Endothelial cell of umbilical vein (primary cell): ENCODE measurements at regions not wholly inside any gene's neighbourhood (a gene's known extent, or its start where the extent isn't known, plus 50 kb on each side); places are given as distances from the start of the nearest gene placed in this dataset.

Experiments used
- BruUV-seq: library from RNA; stranded (reverse); fragments of 400-500 nt; replicated peaks from 2 replicates; lab custom pipeline; 2021; lab: Mats Ljungman, UMichigan
- CTCF ChIA-PET: fragments of 300-600, 350-600 bp; sonication (Branson Sonifier 250); formaldehyde crosslinking; loops from one replicate; lab custom pipeline; 2021; ENCODE audit warnings: antibody characterized with exemption, inconsistent platforms; lab: Charles Lee
- POLR2A ChIA-PET: fragments of 300-600, 350-600 bp; sonication (Branson Sonifier 250); formaldehyde crosslinking; loops from one replicate; lab custom pipeline; 2021; ENCODE audit warnings: antibody characterized with exemption, inconsistent platforms; lab: Charles Lee
- DNase-seq: peaks from one replicate; pipeline ENCODE4 v3.0.0-alpha.2; 2011; ENCODE audit warnings: low read depth, low spot score
- FAIRE-seq: peaks from 2 replicates; lab custom pipeline; 2011; peaks lifted over from hg19 to GRCh38; lab: Jason Lieb, UNC
- H2AFZ ChIP-seq: 2 replicates; pipeline ENCODE4 v1.6.0; 2012; ENCODE audit warnings: low read depth, low read length, control low read depth, inconsistent platforms
- H3K27ac ChIP-seq: 2 replicates; pipeline ENCODE4 v1.5.1; 2011; ENCODE audit warnings: low read depth, mild to moderate bottlenecking, control low read depth, low read length, moderate library complexity; ENCODE audit not compliant: insufficient read depth
- H3K27me3 ChIP-seq, 2 experiments: 2 replicates each; pipeline versions ENCODE4 v1.6.0 to v1.6.1; 2011; ENCODE audit warnings: low read length in 2 of 2, mixed read lengths in 1 of 2; ENCODE audit not compliant: control insufficient read depth in 2 of 2, insufficient read depth in 2 of 2
- H3K36me3 ChIP-seq, 2 experiments: 2 replicates in 1 of 2; 3 replicates in 1 of 2; pipeline ENCODE4 v1.5.1; 2011; ENCODE audit warnings: low read length in 2 of 2, mild to moderate bottlenecking in 1 of 2, moderate library complexity in 1 of 2; ENCODE audit not compliant: control insufficient read depth in 2 of 2, insufficient read depth in 2 of 2; ENCODE audit errors: extremely low read depth in 1 of 2
- H3K4me1 ChIP-seq: 3 replicates; pipeline ENCODE4 v1.5.1; 2011; ENCODE audit warnings: mild to moderate bottlenecking, low read length; ENCODE audit not compliant: control insufficient read depth, insufficient read depth; ENCODE audit errors: extremely low read depth
- H3K4me2 ChIP-seq: 2 replicates; pipeline ENCODE4 v1.6.1; 2011; ENCODE audit warnings: low read length, control low read depth, mixed read lengths; ENCODE audit not compliant: insufficient read depth
- H3K4me3 ChIP-seq, 3 experiments: fragments of 200-600 bp in 1 of 3; sonication (generic), shearing (Covaris generic) in 1 of 3; replicated peaks in 1 of 3; 2 replicates each; pipeline ENCODE4 v1.5.1; 2011 to 2016; ENCODE audit warnings: control low read depth in 3 of 3, low read length in 3 of 3, mild to moderate bottlenecking in 2 of 3, inconsistent platforms in 1 of 3, low read depth in 1 of 3, moderate library complexity in 1 of 3; ENCODE audit not compliant: insufficient read depth in 1 of 3
- H3K79me2 ChIP-seq: 2 replicates; pipeline ENCODE4 v1.6.0; 2012; ENCODE audit warnings: low read length, inconsistent platforms; ENCODE audit not compliant: control insufficient read depth, insufficient read depth
- H3K9ac ChIP-seq: replicated peaks from 2 replicates; pipeline ENCODE3; 2011; ENCODE audit warnings: low read length, control low read depth; ENCODE audit not compliant: insufficient read depth; ENCODE audit errors: extremely low read depth
- H3K9me1 ChIP-seq: replicated peaks from 3 replicates; pipeline ENCODE4 v1.6.0; 2011; ENCODE audit warnings: mild to moderate bottlenecking, low read length; ENCODE audit not compliant: control insufficient read depth, insufficient read depth; ENCODE audit errors: extremely low read depth
- H3K9me3 ChIP-seq: replicated peaks from 2 replicates; pipeline ENCODE4 v1.5.1; 2012; ENCODE audit warnings: low read length, inconsistent platforms; ENCODE audit not compliant: control insufficient read depth, insufficient read depth
- H4K20me1 ChIP-seq: replicated peaks from 2 replicates; pipeline ENCODE3; 2011; ENCODE audit warnings: mild to moderate bottlenecking, low read length; ENCODE audit not compliant: control insufficient read depth, insufficient read depth; ENCODE audit errors: extremely low read depth
- EZH2 ChIP-seq: IDR thresholded peaks from 2 replicates; pipeline ENCODE4 v1.6.1; 2012; ENCODE audit warnings: borderline replicate concordance, low read depth, mild to moderate bottlenecking, moderate library complexity, low read length, inconsistent platforms; ENCODE audit not compliant: severe bottlenecking
- FOS ChIP-seq: IDR thresholded peaks from 2 replicates; pipeline ENCODE4 v1.6.1; 2011; ENCODE audit warnings: mild to moderate bottlenecking, low read length, moderate library complexity, borderline replicate concordance; ENCODE audit not compliant: insufficient read depth
- GATA2 ChIP-seq: IDR thresholded peaks from 2 replicates; pipeline ENCODE4 v1.7.0; 2011; ENCODE audit warnings: low read depth, mild to moderate bottlenecking, moderate library complexity, mixed read lengths, low read length; ENCODE audit not compliant: insufficient read length, insufficient read depth
- JUN ChIP-seq: IDR thresholded peaks from 2 replicates; pipeline ENCODE4 v1.6.1; 2011; ENCODE audit warnings: borderline replicate concordance, low read depth; ENCODE audit not compliant: insufficient read length, insufficient read depth
- MYC ChIP-seq: IDR thresholded peaks from one replicate; pipeline ENCODE4 v1.6.1; 2011; ENCODE audit warnings: mild to moderate bottlenecking, low read depth, low read length
- POLR2A ChIP-seq: IDR thresholded peaks from 2 replicates; pipeline ENCODE4 v1.6.1; 2012; ENCODE audit warnings: low read depth, mild to moderate bottlenecking, control low read depth, low read length
- POLR2AphosphoS5 ChIP-seq: IDR thresholded peaks from 2 replicates; pipeline ENCODE4 v1.6.1; 2012; ENCODE audit warnings: low read depth, mild to moderate bottlenecking, control low read depth, low read length, moderate library complexity; ENCODE audit not compliant: insufficient read depth
- dilution Hi-C: fragments of 300-500 bp; cut with MboI; formaldehyde crosslinking; loops from one replicate; pipeline ENCODE4 v1.15.0; 2019; ENCODE audit warnings: low sequenced_read_pairs; ENCODE audit not compliant: extremely low pct_ligation_motif_present
- intact Hi-C: fragments of 100-400 bp; cut with micrococcal nuclease; formaldehyde crosslinking; loops from one replicate; pipeline ENCODE4 v1.10.0; 2022
- TF ChIP-seq, protein P1 (sequence below), 2 donors: IDR thresholded peaks; 1 replicate in 1 of 2; 2 replicates in 1 of 2; pipeline ENCODE4 v1.5.1; 2011; ENCODE audit warnings: low read length in 2 of 2, mild to moderate bottlenecking in 2 of 2, moderate library complexity in 2 of 2, control low read depth in 1 of 2, inconsistent platforms in 1 of 2, low read depth in 1 of 2; ENCODE audit not compliant: insufficient read depth in 1 of 2; ENCODE audit errors: extremely low read depth in 1 of 2
- TF ChIP-seq, protein P2 (sequence below): IDR thresholded peaks from 2 replicates; pipeline ENCODE4 v1.6.1; 2011; ENCODE audit not compliant: insufficient read depth, insufficient read length

DNA sequence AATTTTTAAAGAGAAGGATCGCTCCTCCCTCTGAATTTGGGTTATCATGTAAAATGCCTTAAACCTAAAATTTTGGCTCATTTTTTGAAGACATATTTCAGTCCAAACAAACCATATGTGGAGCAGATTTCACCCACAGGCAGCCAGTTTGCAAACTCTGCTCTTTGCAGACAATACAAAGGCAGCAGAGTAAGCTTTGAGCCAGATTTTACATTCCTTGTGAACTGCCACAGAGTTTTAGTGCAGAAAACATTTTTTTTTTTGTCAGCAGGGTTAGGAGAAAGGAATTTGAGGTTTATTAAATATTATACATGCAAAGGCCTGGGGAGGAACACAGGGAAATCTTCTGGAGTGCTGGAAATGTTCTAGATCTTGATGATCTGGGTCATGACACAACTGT is 171.9 kb upstream of the FN1 start:
- no peak for DNase-seq
- intact Hi-C loops (no loop called here), dilution Hi-C loops (no loop called here)
- BruUV-seq = no TSS peak
- Histone ChIP-seq H3K79me2 (no peaks in the 10 kb centered on the region), H3K9me1 (no peaks in the 10 kb centered on the region), H3K27me3 (no peaks in the 10 kb centered on the region), H3K9ac (no peak overlapping the region), H3K4me3 (no peak overlapping the region), H4K20me1 (no peaks in the 10 kb centered on the region), H3K9me3 (no peaks in the 10 kb centered on the region), H3K27ac (no peak overlapping the region), H2AFZ (no peak overlapping the region), H3K4me1 (peaks cover 18% of the 10 kb centered on the region), H3K4me2 (no peak overlapping the region), H3K36me3 (no peaks in the 10 kb centered on the region)
- ChIA-PET CTCF (interaction anchor here (0.7 to 0.8 kb wide), 2 partner anchors 227 to 323 kb away, joined by 3 read pairs; no protein-coding TSS in a partner anchor), POLR2A (no interaction called here)
- FAIRE-seq = peak; percentile 4
- TF ChIP-seq POLR2A (peak; percentile 8), GATA2 (no peak)

DNA sequence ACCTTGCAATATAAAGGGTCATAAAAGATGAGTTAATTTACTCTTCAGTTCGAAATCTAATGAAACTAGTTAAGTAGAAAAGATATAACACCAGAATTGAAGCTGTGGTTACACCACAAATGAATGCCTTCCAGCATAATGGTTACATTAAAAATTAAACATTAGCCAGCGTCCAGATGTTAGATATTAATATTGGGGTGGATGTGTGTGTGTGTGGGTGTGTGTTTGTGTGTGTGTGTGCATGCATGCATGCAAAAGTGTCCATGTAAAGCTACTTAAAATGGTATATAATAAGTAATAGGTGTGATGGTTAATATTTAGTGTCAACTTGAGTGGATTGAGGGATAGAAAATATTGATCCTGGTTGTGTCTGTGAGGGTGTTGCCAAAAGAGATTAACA is 170.4 kb upstream of the FN1 start:
- POLR2A ChIA-PET = no interaction called here
- BruUV-seq = no TSS peak

More for the DNA sequence above, 170.4 kb upstream of the FN1 start:
- no peak overlapping the region for H3K4me2 ChIP-seq
- no peaks in the 10 kb centered on the region for H4K20me1 ChIP-seq
- dilution Hi-C loops = no loop called here
- DNase-seq (no peak), FAIRE-seq (no peak)
- H3K9ac ChIP-seq = no peak overlapping the region
- no peaks in the 10 kb centered on the region for H3K9me1 ChIP-seq
- peaks cover 23% of the 10 kb centered on the region for H3K4me1 ChIP-seq
- no peaks in the 10 kb centered on the region for H3K79me2 ChIP-seq
- TF ChIP-seq MYC = no peak
- TF ChIP-seq, protein P1, sequence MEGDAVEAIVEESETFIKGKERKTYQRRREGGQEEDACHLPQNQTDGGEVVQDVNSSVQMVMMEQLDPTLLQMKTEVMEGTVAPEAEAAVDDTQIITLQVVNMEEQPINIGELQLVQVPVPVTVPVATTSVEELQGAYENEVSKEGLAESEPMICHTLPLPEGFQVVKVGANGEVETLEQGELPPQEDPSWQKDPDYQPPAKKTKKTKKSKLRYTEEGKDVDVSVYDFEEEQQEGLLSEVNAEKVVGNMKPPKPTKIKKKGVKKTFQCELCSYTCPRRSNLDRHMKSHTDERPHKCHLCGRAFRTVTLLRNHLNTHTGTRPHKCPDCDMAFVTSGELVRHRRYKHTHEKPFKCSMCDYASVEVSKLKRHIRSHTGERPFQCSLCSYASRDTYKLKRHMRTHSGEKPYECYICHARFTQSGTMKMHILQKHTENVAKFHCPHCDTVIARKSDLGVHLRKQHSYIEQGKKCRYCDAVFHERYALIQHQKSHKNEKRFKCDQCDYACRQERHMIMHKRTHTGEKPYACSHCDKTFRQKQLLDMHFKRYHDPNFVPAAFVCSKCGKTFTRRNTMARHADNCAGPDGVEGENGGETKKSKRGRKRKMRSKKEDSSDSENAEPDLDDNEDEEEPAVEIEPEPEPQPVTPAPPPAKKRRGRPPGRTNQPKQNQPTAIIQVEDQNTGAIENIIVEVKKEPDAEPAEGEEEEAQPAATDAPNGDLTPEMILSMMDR (IDR thresholded peaks at IDR 0.05; ENCODE audit: extremely low read depth in 1 of 2, insufficient read depth in 1 of 2, low read depth in 1 of 2, low read length in 2 of 2) = no peak
- TF ChIP-seq POLR2AphosphoS5 = no peak
- TF ChIP-seq, protein P2, sequence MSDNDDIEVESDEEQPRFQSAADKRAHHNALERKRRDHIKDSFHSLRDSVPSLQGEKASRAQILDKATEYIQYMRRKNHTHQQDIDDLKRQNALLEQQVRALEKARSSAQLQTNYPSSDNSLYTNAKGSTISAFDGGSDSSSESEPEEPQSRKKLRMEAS = no peak
- TF ChIP-seq GATA2 = no peak
- no peak for TF ChIP-seq POLR2A
- TF ChIP-seq EZH2 = no peak
- TF ChIP-seq JUN = no peak
- no peak for TF ChIP-seq FOS
- intact Hi-C loops = no loop called here
- H3K9me3 ChIP-seq = no peaks in the 10 kb centered on the region
- H3K27ac ChIP-seq = no peak overlapping the region
- no peak overlapping the region for H2AFZ ChIP-seq
- CTCF ChIA-PET = interaction anchor here (0.9 to 2.3 kb wide), 3 partner anchors 152 to 325 kb away, joined by 3 to 6 read pairs (median 6); no protein-coding TSS in a partner anchor
- no peaks in the 10 kb centered on the region for H3K36me3 ChIP-seq
- H3K27me3 ChIP-seq = no peaks in the 10 kb centered on the region
- no peak overlapping the region for H3K4me3 ChIP-seq
